ENCODE measurements at regions not wholly inside any gene's neighbourhood (a gene's known extent, or its start where the extent isn't known, plus 50 kb on each side); places are given as distances from the start of the nearest gene placed in this dataset.

- no peak for TF ChIP-seq CTCF (IDR thresholded peaks at IDR 0.05; ENCODE audit: control insufficient read depth, extremely low read depth, insufficient read depth)
- DNase-seq (ENCODE audit: low read depth) = no peak
- H3K4me3 ChIP-seq (ENCODE audit: low read depth, low read length) = no peak overlapping the region
These were observed 230.7 kb downstream of the UACA start for GRCh38 chr15:70532531-70533186.

GRCh38 chr15:70531576-70531975 lies 231.8 kb downstream of the UACA start:
- no peak for DNase-seq (ENCODE audit: low read depth)
- TF ChIP-seq CTCF (IDR thresholded peaks at IDR 0.05; ENCODE audit: control insufficient read depth, extremely low read depth, insufficient read depth) = no peak
- no peak overlapping the region for H3K4me3 ChIP-seq (ENCODE audit: low read depth, low read length)

- DNase-seq (ENCODE audit: low read depth) = no peak
- no peak overlapping the region for H3K4me3 ChIP-seq (ENCODE audit: low read depth, low read length)
- TF ChIP-seq CTCF (IDR thresholded peaks at IDR 0.05; ENCODE audit: control insufficient read depth, extremely low read depth, insufficient read depth) = no peak
These were observed 232.5 kb downstream of the UACA start for GRCh38 chr15:70530906-70531305.

- no peak overlapping the region for H3K4me3 ChIP-seq (ENCODE audit: low read depth, low read length)
- no peak for DNase-seq (ENCODE audit: low read depth)
- no peak for TF ChIP-seq CTCF (IDR thresholded peaks at IDR 0.05; ENCODE audit: control insufficient read depth, extremely low read depth, insufficient read depth)
These were observed 232.9 kb downstream of the UACA start for GRCh38 chr15:70530503-70530902.

GRCh38 chr15:70530017-70530499 lies 233.3 kb downstream of the UACA start:
- DNase-seq (ENCODE audit: low read depth) = no peak
- TF ChIP-seq CTCF (IDR thresholded peaks at IDR 0.05; ENCODE audit: control insufficient read depth, extremely low read depth, insufficient read depth) = no peak
- no peak overlapping the region for H3K4me3 ChIP-seq (ENCODE audit: low read depth, low read length)

- TF ChIP-seq CTCF (IDR thresholded peaks at IDR 0.05; ENCODE audit: control insufficient read depth, extremely low read depth, insufficient read depth) = no peak
These were observed 234.5 kb downstream of the UACA start for GRCh38 chr15:70528816-70529215.

GRCh38 chr15:70528270-70528706 lies 235.1 kb downstream of the UACA start:
- no peak for TF ChIP-seq CTCF (IDR thresholded peaks at IDR 0.05; ENCODE audit: control insufficient read depth, extremely low read depth, insufficient read depth)
- no peak overlapping the region for H3K4me3 ChIP-seq (ENCODE audit: low read depth, low read length)
- DNase-seq (ENCODE audit: low read depth) = no peak

More at GRCh38 chr15:70528816-70529215, 234.5 kb downstream of the UACA start:
- H3K4me3 ChIP-seq (ENCODE audit: low read depth, low read length) = no peak overlapping the region
- DNase-seq (ENCODE audit: low read depth) = no peak
